ENCODE measurements at regions not wholly inside any gene's neighbourhood (a gene's known extent, or its start where the extent isn't known, plus 50 kb on each side); places are given as distances from the start of the nearest gene placed in this dataset.

DNA sequence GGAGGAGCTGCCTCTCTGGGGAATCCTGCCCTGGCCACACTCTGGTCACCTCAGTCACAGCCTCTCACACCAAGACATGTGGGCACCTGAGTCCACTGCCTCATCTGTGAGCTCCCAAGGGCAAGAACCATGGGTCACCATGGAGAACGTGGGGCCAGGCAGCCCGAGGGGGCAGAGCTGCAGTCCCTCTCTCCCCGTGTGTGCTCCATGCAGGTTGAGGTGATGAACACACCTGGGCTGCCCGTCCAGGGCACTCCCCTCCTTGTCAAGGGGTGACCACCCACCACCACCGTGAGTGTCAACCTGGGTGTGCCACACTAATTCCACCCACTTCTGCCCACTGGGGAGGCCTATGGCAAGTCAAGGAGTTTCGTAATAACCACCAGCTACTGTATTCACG is 159.6 kb upstream of the RAB6C start:
- Histone ChIP-seq H3K27me3 (ENCODE audit: insufficient read depth, poor library complexity, severe bottlenecking) (no peaks in the 10 kb centered on the region), H3K4me3 (replicated peaks; ENCODE audit: insufficient read depth, low read length) (no peak overlapping the region), H3K27ac (replicated peaks) (no peak overlapping the region)
- DNase-seq (ENCODE audit: low read depth in 1 of 2, low spot score in 1 of 2), result no peak
- no peak for TF ChIP-seq GABPA (IDR thresholded peaks at IDR 0.05; ENCODE audit: low read depth)
- TF ChIP-seq, protein P1, sequence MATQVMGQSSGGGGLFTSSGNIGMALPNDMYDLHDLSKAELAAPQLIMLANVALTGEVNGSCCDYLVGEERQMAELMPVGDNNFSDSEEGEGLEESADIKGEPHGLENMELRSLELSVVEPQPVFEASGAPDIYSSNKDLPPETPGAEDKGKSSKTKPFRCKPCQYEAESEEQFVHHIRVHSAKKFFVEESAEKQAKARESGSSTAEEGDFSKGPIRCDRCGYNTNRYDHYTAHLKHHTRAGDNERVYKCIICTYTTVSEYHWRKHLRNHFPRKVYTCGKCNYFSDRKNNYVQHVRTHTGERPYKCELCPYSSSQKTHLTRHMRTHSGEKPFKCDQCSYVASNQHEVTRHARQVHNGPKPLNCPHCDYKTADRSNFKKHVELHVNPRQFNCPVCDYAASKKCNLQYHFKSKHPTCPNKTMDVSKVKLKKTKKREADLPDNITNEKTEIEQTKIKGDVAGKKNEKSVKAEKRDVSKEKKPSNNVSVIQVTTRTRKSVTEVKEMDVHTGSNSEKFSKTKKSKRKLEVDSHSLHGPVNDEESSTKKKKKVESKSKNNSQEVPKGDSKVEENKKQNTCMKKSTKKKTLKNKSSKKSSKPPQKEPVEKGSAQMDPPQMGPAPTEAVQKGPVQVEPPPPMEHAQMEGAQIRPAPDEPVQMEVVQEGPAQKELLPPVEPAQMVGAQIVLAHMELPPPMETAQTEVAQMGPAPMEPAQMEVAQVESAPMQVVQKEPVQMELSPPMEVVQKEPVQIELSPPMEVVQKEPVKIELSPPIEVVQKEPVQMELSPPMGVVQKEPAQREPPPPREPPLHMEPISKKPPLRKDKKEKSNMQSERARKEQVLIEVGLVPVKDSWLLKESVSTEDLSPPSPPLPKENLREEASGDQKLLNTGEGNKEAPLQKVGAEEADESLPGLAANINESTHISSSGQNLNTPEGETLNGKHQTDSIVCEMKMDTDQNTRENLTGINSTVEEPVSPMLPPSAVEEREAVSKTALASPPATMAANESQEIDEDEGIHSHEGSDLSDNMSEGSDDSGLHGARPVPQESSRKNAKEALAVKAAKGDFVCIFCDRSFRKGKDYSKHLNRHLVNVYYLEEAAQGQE (IDR thresholded peaks at IDR 0.05; ENCODE audit: insufficient replicate concordance, low read depth), result no peak
- TF ChIP-seq SPI1 (IDR thresholded peaks at IDR 0.05; ENCODE audit: borderline replicate concordance, low read depth), result no peak
- no peak for TF ChIP-seq POLR2AphosphoS5 (IDR thresholded peaks at IDR 0.05; ENCODE audit: low read depth)
- TF ChIP-seq, protein P2, sequence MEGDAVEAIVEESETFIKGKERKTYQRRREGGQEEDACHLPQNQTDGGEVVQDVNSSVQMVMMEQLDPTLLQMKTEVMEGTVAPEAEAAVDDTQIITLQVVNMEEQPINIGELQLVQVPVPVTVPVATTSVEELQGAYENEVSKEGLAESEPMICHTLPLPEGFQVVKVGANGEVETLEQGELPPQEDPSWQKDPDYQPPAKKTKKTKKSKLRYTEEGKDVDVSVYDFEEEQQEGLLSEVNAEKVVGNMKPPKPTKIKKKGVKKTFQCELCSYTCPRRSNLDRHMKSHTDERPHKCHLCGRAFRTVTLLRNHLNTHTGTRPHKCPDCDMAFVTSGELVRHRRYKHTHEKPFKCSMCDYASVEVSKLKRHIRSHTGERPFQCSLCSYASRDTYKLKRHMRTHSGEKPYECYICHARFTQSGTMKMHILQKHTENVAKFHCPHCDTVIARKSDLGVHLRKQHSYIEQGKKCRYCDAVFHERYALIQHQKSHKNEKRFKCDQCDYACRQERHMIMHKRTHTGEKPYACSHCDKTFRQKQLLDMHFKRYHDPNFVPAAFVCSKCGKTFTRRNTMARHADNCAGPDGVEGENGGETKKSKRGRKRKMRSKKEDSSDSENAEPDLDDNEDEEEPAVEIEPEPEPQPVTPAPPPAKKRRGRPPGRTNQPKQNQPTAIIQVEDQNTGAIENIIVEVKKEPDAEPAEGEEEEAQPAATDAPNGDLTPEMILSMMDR (IDR thresholded peaks at IDR 0.05; ENCODE audit: insufficient read depth, low read length), result no peak

DNA sequence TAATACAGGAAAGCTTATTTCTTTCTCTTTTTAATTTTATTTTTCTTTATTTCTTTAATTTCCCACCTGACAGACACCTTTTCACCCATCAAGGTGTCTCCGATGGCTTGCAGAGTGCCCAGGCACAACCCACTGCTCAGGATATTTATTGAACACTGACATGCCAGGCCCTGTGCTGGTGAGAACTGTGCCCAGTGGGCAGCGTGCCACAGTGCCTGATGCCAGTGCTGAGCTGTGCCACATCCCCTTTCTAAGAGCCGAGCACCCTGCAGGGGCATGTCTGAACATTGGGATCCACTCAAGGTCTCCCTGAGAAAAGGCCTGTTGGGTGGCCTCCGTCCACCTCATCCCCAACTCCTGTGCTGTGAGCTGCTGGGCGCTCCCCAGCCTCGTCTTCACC is 158.6 kb upstream of the RAB6C start:
- Histone ChIP-seq H3K27me3 (ENCODE audit: insufficient read depth, poor library complexity, severe bottlenecking) (no peaks in the 10 kb centered on the region), H3K27ac (replicated peaks) (no peak overlapping the region), H3K4me3 (replicated peaks; ENCODE audit: insufficient read depth, low read length) (no peak overlapping the region)
- TF ChIP-seq SPI1 (IDR thresholded peaks at IDR 0.05; ENCODE audit: borderline replicate concordance, low read depth), result no peak
- TF ChIP-seq, protein P2 (IDR thresholded peaks at IDR 0.05; ENCODE audit: insufficient read depth, low read length), result no peak
- no peak for TF ChIP-seq GABPA (IDR thresholded peaks at IDR 0.05; ENCODE audit: low read depth)
- no peak for TF ChIP-seq POLR2AphosphoS5 (IDR thresholded peaks at IDR 0.05; ENCODE audit: low read depth)
- TF ChIP-seq, protein P1 (IDR thresholded peaks at IDR 0.05; ENCODE audit: insufficient replicate concordance, low read depth), result no peak
- no peak for DNase-seq (ENCODE audit: low read depth in 1 of 2, low spot score in 1 of 2)

DNA sequence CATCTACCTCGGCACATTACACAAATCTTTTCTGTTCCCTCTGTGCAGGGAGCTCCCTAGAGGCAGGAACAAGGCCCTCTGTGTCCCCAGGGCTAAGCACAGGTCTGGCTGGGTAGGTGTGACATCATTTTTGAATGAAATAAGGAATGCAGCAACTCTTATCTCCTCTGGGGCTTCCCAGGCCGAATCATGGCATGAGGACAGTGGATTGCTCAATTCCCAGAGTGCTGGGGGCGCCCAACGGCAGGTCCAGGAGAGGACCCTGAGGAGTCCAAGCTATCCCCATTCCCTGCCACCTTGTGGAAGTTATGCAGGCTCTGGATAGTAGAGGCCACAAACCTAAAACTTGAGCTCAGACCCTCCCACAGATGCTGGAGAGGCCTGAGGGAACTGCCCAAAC is 158.0 kb upstream of the RAB6C start:
- H3K27ac ChIP-seq (replicated peaks), result no peak overlapping the region
- H3K27me3 ChIP-seq (ENCODE audit: insufficient read depth, poor library complexity, severe bottlenecking), result no peaks in the 10 kb centered on the region
- TF ChIP-seq, protein P1 (IDR thresholded peaks at IDR 0.05; ENCODE audit: insufficient replicate concordance, low read depth), result no peak
- TF ChIP-seq POLR2AphosphoS5 (IDR thresholded peaks at IDR 0.05; ENCODE audit: low read depth), result no peak
- TF ChIP-seq, protein P2 (IDR thresholded peaks at IDR 0.05; ENCODE audit: insufficient read depth, low read length), result no peak
- no peak for TF ChIP-seq GABPA (IDR thresholded peaks at IDR 0.05; ENCODE audit: low read depth)
- TF ChIP-seq SPI1 (IDR thresholded peaks at IDR 0.05; ENCODE audit: borderline replicate concordance, low read depth), result no peak
- DNase-seq (ENCODE audit: low read depth in 1 of 2, low spot score in 1 of 2), result no peak
- no peak overlapping the region for H3K4me3 ChIP-seq (replicated peaks; ENCODE audit: insufficient read depth, low read length)

All from HL-60 (cell line).